ENCODE measurements at regions not wholly inside any gene's neighbourhood (a gene's known extent, or its start where the extent isn't known, plus 50 kb on each side); places are given as distances from the start of the nearest gene placed in this dataset.

DNA sequence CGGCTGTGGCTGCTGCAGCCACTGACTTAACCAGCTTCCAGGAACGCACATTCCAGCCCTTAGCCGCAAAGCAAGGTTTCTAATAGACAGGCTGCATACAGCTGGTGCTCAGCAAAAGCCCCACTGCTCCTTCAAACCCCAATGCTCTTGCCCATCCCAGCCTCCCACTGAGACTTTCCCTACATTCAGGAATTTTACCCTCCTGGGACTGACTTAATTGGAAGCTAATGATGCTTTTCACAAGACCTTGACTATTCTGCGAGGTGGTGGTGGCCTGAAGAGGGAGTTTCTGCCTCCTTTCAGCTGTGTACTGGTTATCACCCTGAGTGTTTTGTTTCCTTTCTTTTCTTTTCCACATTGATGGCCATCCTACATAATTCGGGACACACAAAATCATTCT is 164.9 kb upstream of the IRX1 start:
- TF ChIP-seq, protein P1, sequence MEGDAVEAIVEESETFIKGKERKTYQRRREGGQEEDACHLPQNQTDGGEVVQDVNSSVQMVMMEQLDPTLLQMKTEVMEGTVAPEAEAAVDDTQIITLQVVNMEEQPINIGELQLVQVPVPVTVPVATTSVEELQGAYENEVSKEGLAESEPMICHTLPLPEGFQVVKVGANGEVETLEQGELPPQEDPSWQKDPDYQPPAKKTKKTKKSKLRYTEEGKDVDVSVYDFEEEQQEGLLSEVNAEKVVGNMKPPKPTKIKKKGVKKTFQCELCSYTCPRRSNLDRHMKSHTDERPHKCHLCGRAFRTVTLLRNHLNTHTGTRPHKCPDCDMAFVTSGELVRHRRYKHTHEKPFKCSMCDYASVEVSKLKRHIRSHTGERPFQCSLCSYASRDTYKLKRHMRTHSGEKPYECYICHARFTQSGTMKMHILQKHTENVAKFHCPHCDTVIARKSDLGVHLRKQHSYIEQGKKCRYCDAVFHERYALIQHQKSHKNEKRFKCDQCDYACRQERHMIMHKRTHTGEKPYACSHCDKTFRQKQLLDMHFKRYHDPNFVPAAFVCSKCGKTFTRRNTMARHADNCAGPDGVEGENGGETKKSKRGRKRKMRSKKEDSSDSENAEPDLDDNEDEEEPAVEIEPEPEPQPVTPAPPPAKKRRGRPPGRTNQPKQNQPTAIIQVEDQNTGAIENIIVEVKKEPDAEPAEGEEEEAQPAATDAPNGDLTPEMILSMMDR (IDR thresholded peaks at IDR 0.05), result no peak
- no peak for TF ChIP-seq POLR2A (IDR thresholded peaks at IDR 0.05)

Measured in thyroid gland (tissue), 4 donors.